HG02642 (cell line): ENCODE measurements at regions not wholly inside any gene's neighbourhood (a gene's known extent, or its start where the extent isn't known, plus 50 kb on each side); places are given as distances from the start of the nearest gene placed in this dataset.

Source experiments
- ATAC-seq: cut with Tn5 transposase; IDR thresholded peaks from one replicate; pipeline ENCODE4 v1.9.1; 2021; ENCODE audit warnings: mild to moderate bottlenecking; ENCODE audit not compliant: unreplicated experiment, poor library complexity

DNA sequence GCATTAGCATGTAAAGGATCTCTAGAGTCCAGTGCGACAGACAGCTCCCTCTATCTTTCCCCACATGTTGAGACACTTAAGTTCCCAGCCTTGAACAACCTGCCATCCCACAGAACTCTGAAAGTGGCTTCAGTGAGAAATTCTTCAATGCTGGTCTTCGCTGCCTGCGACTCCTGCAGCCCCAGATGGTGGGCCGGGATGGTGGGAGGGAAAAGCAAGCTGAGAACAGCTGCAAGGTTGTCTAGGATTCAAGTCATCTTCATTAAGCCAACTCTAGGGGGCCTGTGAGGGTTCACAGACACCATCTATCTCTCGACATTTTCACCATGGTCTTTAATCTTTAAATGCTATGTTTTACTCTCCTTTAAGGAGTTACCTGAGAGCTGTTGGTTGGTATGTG is 185.5 kb upstream of the C1orf174 start:
- no peak for ATAC-seq

DNA sequence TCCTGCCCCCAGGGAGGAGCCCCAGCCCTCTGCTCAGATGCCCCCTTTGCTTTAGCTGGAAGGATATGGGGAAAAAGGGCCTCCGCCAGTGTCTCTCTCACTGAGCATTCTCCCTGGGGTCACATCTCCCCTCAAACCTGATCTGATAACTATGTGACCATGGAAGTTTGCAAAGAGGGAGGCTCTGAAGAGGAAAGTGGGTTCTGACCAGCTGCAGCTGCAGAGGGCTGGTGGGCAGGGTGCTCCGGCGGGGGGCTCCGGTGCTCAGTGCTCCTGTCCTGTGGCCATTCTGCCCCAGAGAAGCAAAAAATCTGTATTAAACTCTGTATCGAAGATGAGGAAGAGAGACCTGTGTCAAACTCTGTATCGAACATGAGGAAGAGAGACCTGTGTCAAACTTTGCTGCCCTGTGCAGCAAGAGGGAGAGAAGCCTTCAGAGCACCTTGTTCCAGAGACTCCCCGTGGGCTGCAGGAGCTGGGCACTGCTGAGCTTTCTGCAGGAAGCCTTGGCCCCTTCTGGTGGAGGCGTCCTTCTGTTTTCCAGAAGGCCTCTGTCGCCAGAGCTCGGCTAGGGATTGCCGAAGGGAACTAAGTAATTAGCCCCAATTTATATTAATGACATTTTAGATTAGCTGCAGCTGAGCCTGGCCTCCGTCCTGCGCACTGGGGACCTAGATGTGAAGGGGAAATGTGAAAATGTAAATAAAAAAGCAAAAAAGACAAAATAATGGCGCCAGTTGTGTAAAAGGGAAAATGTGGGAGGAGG is 186.2 kb upstream of the C1orf174 start:
- no peak for ATAC-seq

DNA sequence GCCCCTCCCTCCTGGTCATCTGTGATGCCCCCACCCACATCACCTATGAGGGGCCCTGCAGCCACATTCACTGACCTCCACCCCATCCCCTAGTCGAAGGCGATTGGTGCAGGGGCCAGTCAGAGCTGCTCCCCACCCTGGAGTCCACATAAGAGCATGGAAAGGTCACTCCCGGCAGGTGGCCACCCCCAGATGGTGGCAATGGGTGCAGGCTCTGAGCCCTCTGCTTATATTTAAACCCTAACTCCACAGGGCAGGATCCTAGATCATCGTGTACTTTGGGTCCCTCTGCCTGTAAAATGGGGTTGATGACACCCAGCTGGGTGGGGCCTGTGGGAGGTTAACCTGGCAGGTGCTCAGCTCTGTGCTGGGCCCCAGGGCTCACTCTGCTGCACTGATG is 186.8 kb upstream of the C1orf174 start:
- no peak for ATAC-seq

DNA sequence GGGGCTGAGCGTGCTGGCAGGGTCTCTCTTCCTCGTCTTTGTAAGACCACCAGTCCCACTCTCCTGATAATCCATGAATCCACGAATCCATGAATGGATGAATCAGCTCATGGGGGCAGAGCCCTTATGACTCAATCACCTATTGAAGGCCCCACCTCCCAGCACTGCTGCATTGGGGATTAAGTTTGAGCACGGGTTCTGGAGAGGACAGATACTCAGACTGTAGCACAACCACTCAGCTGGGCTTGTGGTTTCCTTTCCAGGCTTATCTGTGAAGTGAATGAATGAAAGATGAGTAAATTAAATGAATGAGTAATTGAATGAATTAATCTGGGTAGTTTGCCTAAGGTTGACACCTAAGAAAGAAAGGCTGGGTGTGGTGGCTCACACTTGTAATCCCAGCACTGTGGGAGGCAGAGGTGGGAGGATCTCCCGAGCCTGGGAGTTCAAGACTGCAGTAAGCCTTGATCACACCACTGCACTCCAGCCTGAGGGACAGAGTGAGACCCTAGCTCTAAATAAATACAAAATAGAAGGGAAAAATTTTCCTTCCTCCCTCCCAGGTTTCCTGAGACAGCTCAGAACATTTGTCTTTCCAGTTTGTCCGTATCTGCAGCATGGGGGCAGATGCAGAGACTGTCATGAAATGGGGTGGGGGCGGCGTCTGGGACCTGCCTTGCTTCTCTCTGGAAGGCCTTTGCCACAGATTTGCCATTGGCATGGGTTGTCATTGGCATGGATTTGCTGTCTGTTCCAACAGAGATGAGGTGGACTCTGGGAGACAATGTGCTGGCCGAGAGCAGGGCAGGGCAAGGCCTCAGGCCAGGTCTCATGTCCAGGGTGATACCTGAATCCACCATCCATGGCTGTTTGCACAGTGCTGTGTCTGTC is 187.7 kb upstream of the C1orf174 start:
- no peak for ATAC-seq

DNA sequence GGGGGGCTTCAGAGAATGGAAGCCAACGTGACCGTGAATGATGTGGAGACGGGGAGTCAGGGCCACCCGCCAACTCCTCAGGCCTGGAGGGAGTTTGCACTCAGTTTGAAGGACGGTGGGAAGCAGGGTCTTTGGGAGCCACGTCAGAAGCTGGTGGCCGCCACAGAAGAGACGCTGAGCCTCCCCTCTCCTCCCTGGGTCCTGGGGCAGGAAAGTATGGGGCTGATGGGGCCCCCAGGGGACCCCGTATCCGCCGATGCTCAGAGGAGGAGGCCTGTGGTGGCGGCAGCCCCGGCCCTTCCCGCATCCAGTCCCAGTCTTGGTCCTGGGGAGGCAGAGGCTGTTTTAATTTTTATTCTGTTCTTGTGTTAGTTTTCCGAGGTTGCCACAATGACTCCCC is 188.6 kb upstream of the C1orf174 start:
- ATAC-seq = no peak

DNA sequence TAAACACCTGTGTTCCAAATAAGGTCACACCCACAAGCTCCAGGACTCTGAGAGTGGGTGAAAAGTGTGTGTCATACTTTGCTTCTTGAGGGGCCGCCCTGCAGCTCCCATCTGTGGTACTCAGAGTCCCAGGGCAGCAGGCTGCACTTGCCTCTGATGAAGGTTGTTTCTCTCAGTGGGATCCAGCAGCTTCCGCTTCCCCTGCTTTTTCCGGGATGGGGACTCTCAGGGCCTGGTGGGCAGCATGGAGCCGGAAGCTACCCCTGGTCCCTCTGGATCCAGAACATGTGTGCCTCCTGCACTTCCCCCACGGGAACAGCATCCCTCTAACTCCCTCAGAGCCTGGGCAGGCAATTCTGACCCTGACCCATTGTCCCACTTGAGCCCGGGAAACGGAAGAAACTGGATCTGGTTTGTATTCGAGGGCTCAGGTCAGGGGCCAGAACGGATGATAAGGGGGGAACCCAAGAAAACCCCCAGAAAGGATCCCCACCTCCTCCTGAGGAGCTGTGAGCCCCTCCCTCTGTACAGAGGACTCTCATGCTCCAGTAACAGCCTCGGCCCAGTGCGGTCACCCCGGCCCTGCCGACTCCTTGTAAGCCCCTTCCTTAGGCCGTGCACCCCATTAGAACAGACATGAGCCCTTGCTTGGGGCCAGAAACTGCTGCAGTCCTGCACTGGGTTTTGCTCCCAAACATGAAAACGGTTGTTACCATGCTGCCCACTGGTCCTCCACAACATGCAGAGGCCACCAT is 189.5 kb upstream of the C1orf174 start:
- no peak for ATAC-seq

DNA sequence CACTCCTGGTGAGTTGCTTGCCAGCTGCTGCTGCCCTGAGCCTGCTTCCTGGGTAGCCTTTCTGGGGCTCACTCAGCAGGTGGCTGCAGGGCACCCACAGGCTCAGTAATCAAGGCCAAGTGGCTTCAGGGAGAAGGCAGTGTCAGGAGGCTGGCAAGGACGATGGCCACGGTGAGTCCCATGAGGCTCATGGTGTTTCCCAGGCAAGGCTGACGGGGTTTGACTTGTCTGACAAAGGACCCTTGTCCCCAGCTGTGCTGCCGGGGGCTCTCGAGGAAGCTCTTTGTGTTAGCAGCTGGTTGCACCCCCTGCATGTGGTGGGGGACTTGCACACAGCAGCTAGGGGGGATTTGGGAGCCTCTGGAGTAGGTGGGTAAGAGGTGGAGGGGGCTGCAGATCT is 190.5 kb upstream of the C1orf174 start:
- no peak for ATAC-seq

DNA sequence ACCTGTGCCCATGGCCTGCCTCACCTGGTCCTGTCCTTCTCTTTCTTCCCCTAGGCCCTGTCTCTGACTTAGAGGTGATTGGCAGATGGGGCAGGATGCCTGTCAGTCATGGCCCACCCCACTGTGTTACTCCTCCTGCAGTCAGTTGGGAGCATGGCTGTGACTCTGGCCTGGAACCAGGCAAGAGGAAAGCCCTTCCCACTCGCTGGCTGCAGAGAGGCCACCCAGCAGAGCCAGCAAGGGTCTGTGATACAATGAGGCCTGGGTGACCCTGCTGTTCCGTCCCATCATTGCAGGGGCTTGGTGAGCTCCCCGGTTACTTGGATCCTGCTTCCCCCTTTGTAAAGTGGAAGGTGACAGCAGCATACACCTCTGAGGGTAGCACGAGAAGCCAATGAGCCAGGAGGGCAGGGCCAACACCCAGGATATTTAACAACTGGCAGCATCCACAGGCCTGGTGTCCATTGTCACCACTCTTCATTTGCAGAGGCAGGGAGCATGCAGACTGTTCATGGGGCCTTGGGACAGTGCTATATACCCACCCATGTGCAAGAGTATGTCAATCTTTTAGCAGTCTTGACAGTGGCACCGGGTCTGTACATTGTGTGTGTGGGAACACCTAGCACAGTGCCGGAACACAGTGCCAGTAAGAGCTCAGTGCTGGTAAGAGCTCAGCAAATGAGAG is 191.0 kb upstream of the C1orf174 start:
- ATAC-seq = no peak

DNA sequence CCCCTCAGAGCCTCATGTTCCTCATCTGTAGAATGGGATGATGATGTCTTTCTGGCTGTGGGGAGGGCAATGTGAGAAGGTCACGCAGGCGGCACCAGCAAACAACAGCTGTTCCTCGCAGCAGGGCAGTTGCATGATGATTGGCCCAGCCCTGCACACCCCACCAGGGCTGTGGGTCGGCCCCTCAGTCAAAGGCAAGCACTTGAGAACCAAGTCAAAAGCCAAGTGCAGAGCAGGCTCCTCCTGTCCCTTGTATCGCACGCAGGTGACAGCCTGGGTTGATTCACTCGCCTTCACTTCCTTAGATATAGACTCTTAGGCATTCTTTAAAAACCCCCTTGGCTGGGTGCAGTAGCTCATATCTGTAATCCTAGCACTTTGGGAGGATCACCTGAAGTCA is 191.9 kb upstream of the C1orf174 start:
- ATAC-seq = no peak

DNA sequence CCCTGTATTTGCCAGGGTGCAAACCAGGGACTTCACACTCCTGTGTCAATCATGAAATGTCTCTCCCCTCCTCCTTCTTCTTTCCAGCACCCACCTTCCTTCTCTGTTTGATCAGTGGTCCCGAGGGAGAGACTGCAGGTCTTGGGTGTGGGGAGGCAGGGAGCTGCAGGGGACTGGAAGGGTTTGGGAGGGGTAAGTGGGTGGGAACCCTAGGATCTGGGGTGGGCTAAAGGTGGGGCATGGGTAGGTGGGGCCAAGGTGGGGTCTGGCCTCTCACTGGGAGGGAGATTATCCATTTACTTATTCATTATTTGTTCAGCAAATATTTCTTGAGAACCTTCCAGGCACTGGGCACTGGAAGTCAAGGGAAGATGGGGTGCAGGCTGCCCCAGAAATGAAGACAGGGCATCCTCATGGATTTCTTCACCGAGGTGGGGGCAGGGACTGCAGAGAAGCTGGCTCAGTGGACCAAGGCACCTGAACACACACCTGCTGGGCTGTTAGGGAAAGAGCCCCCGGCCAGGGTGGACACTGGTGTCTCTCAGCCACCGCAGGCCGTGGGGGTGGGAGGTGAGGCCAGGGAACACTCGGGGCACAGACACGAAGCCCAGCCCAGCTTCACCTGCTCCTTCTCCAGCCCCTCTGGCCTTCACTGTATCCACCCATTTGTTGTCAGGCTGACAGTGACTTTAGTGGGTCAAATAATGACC is 193.9 kb upstream of the C1orf174 start:
- ATAC-seq = no peak

DNA sequence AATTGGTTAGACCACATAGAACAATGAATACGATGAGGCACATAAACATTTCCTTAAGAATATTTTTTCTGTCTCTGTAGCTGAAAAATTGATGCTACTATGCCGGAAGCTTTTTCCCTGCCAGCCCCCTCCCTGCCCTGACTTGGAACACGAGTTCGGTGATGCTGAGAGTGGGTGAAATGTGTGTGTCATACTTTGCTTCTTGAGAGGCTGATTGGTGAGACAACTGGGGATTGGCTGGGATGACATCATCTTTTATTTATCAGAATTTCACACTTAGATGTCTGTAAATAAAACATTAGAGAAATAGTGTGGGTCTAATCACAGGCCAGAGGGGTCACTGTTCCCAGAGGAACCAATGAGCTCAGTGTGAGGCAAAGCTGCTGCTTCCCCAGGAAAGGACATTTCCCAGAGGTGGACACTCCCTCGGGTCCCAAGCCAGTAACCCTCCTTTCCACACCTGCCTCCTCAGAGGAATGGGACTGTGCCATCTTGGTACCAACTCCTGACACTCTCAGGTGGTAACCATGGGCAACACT is 195.4 kb upstream of the C1orf174 start:
- no peak for ATAC-seq

DNA sequence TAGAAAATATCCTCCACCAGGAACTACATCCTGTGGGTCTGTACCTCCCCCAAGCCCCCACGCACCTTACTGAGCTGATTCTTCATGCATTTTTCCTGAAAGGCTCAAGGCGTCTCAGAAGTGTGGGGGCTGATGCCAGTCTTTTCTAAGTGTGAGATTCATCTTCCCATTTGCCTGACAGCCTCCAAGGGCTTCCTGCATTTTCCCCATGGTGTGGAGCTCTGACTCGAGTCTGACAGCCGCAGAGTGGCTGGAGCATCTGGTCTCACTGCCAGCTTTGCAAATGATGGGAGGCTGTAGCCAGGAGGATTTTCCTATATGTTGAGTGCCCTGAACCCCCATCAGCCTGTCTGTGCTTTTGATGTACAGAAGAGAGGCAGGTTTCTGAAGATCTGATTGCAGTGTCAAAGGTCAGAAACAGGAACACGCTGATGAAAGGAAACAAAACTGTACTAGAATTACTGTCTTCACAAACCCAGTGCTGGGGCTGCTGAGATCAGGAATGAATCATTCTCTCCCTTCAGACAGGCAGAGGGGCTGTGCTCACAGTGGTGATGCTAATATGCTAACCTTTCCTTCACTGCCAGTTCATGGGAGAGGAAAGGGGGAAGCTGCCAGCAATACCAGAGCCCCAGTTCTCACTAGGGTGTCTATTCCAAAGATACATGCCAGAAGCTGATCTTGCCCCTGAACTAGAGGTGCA is 201.5 kb upstream of the C1orf174 start:
- no peak for ATAC-seq

DNA sequence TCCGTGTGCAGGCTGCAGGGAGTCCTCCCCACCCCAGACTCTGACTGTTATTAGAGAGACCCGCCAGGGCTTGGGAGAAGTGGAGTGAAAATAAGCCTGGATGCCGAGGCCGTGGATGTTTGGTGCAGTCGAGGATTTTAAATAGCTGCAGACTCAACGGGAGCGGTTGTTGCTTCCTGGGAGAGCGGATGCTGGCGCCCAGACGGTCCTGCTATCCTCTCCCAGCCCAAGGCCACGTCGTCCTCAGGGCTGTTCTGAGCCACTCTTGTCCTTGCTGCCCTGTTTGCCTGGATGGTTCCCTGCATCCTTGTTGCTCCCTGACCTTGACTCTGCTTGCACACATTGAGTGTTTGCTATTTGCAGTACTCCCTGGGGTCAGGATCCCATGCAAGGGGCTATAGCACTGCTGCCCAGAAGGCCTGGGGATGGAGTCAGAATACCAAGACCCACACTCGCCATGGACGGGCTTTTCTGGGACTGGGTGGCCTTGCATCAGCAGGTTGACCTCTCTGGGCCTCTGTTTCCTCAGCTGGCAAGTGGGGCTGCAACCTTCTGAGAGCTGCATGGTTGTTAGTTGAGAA is 205.3 kb upstream of the C1orf174 start:
- no peak for ATAC-seq

DNA sequence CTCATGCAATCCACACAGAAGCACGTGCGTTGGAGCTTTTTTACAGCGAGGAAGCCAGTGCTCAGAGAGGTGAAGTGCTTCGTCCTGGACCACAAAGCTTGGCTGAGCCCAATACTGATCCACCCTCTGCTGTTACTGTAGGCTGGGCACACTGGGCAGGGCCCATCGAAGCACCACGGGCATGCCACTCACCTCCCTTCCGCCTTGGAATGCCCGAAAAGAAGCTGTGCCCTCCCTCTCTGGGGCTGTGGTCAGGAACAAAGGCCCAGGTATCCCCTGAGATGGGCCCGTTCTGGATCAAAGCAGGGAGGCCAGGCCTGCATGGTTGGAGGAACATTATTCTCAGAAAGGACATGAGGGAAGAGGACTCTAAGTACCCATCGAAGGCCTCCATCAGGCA is 206.7 kb upstream of the C1orf174 start:
- no peak for ATAC-seq

DNA sequence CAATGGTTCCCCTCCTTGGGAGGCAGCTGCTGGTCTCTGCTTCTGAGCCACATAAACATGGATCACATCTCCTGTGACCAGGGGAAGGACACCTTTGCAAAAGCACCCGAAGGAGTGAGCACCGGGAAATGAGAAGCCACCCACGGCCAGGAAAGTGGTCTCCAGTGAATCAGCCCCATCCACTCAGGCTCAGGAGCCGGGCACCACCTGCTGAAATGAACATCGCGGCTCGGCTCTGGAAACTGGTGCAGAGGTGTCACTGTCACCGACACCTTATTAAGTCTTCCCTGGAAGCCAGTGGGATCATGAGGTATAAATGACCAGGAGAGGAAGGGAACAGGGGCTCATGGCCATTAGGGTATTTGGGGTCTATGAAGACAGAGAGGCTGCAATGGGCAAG is 207.2 kb upstream of the C1orf174 start:
- no peak for ATAC-seq

DNA sequence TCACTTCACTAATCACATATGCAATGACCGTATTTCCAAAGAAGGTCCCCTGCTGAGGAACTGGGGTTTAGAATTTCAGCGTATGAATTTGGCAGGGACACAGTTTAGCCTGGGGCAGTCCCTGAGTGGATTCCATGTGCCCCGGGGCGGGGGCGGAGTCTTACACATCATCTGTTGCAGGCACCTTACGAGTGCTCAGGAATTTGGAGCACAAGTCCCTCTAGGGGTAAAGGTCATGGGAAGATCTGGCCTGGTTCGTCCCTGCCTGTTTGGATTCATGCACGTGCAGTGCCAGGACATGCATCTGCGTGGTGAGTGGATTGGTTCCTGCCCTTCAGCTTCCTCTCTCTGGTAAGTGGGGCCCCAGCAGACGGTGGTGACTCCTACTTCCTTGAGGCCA is 208.3 kb upstream of the C1orf174 start:
- no peak for ATAC-seq

DNA sequence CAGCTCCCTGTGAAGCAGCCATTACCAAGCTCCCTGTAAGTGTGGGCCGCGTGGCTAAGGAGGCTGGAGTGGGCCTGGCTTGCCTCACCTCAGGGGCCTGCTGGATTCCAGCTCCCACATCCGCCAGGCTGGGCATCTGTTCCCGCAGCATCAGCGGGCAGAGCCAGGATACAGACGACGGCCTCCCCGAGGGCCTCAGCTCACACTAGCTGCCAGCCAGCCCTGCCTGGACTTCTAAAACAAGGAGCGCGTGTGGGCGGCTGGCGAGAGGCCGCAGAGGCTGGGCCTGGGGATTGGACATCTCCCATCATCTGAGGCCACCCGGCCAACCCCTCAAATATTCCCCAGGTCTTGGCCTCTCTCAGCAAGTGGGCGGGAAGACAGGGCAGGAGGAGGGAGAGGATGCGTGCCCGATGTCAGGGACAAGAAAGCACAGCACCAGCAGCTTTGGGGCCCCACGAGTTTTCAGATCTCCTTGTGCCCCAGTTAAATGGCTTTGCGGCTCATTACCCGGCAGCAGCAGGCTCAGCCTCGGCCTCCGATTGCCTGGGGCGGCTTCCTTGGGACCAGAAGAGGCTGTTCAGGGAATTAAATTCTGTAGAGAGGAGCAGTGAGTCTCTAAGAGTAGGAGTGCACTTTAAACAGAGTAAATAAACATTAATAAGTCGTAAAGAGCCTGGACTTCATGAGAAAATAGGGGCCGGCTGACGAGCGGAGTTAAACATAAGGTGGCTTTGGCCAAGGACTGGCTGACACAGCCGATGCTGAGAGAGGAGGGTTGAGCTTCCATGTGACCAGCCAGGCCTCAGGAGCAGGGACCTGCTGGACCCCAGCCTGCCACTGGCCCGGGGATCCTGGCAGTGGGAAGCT is 208.9 kb upstream of the C1orf174 start:
- ATAC-seq = no peak

DNA sequence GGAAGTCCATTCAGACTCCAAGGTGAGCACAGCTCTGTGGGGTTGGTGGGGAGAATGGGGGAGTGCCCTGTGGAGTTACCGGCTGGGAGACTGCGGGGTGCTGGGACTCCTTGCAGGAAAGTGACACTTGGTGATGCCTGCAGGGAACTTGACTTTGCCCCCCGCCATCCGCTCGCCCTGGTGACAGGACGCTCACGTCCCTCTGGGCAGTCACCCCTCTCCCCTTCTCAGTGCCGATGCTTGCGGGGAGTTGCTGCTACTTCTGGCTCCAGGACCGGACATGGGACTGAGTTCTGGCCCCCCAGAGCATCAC is 209.5 kb upstream of the C1orf174 start:
- ATAC-seq = no peak
